Liver (tissue), 3 donors: ENCODE measurements at regions not wholly inside any gene's neighbourhood (a gene's known extent, or its start where the extent isn't known, plus 50 kb on each side); places are given as distances from the start of the nearest gene placed in this dataset.

Experiments
- ATF3 ChIP-seq: IDR thresholded peaks from 2 replicates; pipeline ENCODE4 v1.6.1; 2016; ENCODE audit warnings: antibody characterized with exemption
- CTCF ChIP-seq: fragments of 150-350 bp; IDR thresholded peaks from 2 replicates; pipeline ENCODE4 v1.5.1; 2017; ENCODE audit warnings: improper control_type of control experiment, low read depth, low read length; ENCODE audit not compliant: missing input control
- GABPA ChIP-seq, 2 donors: IDR thresholded peaks in 1 of 2; conservative IDR thresholded peaks in 1 of 2; 2 replicates each; pipeline ENCODE4 v1.6.1; 2016; ENCODE audit warnings: antibody characterized with exemption in 2 of 2, mild to moderate bottlenecking in 1 of 2, moderate library complexity in 1 of 2
- MAX ChIP-seq: IDR thresholded peaks from 2 replicates; pipeline ENCODE4 v1.6.1; 2016; ENCODE audit warnings: antibody characterized with exemption
- RAD21 ChIP-seq, 2 donors: IDR thresholded peaks; 2 replicates each; pipeline ENCODE4 v1.6.1; 2016; ENCODE audit warnings: antibody characterized with exemption in 2 of 2, mild to moderate bottlenecking in 2 of 2
- REST ChIP-seq: IDR thresholded peaks from 2 replicates; pipeline ENCODE4 v1.6.1; 2016; ENCODE audit warnings: antibody characterized with exemption, mild to moderate bottlenecking
- SP1 ChIP-seq: IDR thresholded peaks from 2 replicates; pipeline ENCODE4 v1.6.1; 2018; ENCODE audit warnings: antibody characterized with exemption, mild to moderate bottlenecking
- TAF1 ChIP-seq: conservative IDR thresholded peaks from 2 replicates; pipeline ENCODE4 v1.6.1; 2016; ENCODE audit warnings: antibody characterized with exemption, mild to moderate bottlenecking
- YY1 ChIP-seq: IDR thresholded peaks from 2 replicates; pipeline ENCODE4 v1.6.1; 2016; ENCODE audit warnings: antibody characterized with exemption, mild to moderate bottlenecking
- ZBTB33 ChIP-seq: IDR thresholded peaks from 2 replicates; pipeline ENCODE4 v1.6.1; 2016; ENCODE audit warnings: antibody characterized with exemption
- donor health status: healthy.
- donor health status: healthy.

- TF ChIP-seq CTCF, result no peak
- TF ChIP-seq MAX, result no peak
- TF ChIP-seq YY1, result no peak
- no peak for TF ChIP-seq REST
- no peak for TF ChIP-seq ATF3
- TF ChIP-seq RAD21 (IDR thresholded peaks at IDR 0.05), result no peak
- TF ChIP-seq SP1, result no peak
- TF ChIP-seq TAF1, result no peak
- TF ChIP-seq GABPA (IDR thresholded peaks at IDR 0.05 in 1 of 2, conservative IDR thresholded peaks at IDR 0.05 in 1 of 2), result no peak
- TF ChIP-seq ZBTB33, result no peak
These were observed 554.2 kb downstream of the TCERG1L start for GRCh38 chr10:130757271-130757670.
